Inferior parietal cortex (tissue), 1 donor: ENCODE measurements at regions not wholly inside any gene's neighbourhood (a gene's known extent, or its start where the extent isn't known, plus 50 kb on each side); places are given as distances from the start of the nearest gene placed in this dataset.
"Not testable (repeated sequence)": the region's sequence is repeated elsewhere in the genome, so short reads cannot be mapped to it uniquely, and the experiment has no call there.

Experiments
- DNase-seq: peaks from one replicate; pipeline ENCODE4 v3.0.0-alpha.2; 2016; ENCODE audit errors: extremely low spot score

- DNase-seq, result no peak
These were observed 429.3 kb downstream of the TMEM232 start for GRCh38 chr5:110297152-110297670.

- DNase-seq, result no peak
These were observed 422.3 kb downstream of the TMEM232 start for GRCh38 chr5:110304176-110304575.

GRCh38 chr5:110306650-110307049 lies 419.8 kb downstream of the TMEM232 start:
- no peak for DNase-seq

- DNase-seq, result no peak
These were observed 417.2 kb downstream of the TMEM232 start for GRCh38 chr5:110309222-110309621.

- not testable (repeated sequence) for DNase-seq
These were observed 409.9 kb downstream of the TMEM232 start for GRCh38 chr5:110316566-110316965.

- no peak for DNase-seq
These were observed 405.4 kb downstream of the TMEM232 start for GRCh38 chr5:110321117-110321516.

- DNase-seq, result no peak
These were observed 403.1 kb downstream of the TMEM232 start for GRCh38 chr5:110323357-110323756.

GRCh38 chr5:110323832-110324231 lies 402.6 kb downstream of the TMEM232 start:
- no peak for DNase-seq

- DNase-seq, result peak; percentile 35
These were observed 401.6 kb downstream of the TMEM232 start for GRCh38 chr5:110324876-110325275.

- no peak for DNase-seq
These were observed 396.4 kb downstream of the TMEM232 start for GRCh38 chr5:110329955-110330525.

- no peak for DNase-seq
These were observed 393.1 kb downstream of the TMEM232 start for GRCh38 chr5:110333384-110333783.

- peak; percentile 29 for DNase-seq
These were observed 391.0 kb downstream of the TMEM232 start for GRCh38 chr5:110335361-110336066.

- no peak for DNase-seq
These were observed 388.0 kb downstream of the TMEM232 start for GRCh38 chr5:110338341-110339083.

- DNase-seq, result no peak
These were observed 387.1 kb downstream of the TMEM232 start for GRCh38 chr5:110339399-110339798.

GRCh38 chr5:110341836-110342235 lies 384.6 kb downstream of the TMEM232 start:
- no peak for DNase-seq

- no peak for DNase-seq
These were observed 383.8 kb downstream of the TMEM232 start for GRCh38 chr5:110342683-110343082.

GRCh38 chr5:110343616-110344015 lies 382.9 kb downstream of the TMEM232 start:
- no peak for DNase-seq

GRCh38 chr5:110345623-110346022 lies 380.8 kb downstream of the TMEM232 start:
- no peak for DNase-seq

- DNase-seq, result no peak
These were observed 379.5 kb downstream of the TMEM232 start for GRCh38 chr5:110346893-110347358.

GRCh38 chr5:110347781-110348180 lies 378.7 kb downstream of the TMEM232 start:
- DNase-seq, result no peak

- DNase-seq, result no peak
These were observed 375.0 kb downstream of the TMEM232 start for GRCh38 chr5:110351430-110351829.

GRCh38 chr5:110354311-110354710 lies 372.2 kb downstream of the TMEM232 start:
- peak; percentile 80 for DNase-seq
